Sigmoid colon (tissue), 3 donors: ENCODE measurements at regions not wholly inside any gene's neighbourhood (a gene's known extent, or its start where the extent isn't known, plus 50 kb on each side); places are given as distances from the start of the nearest gene placed in this dataset.

Source experiments
- POLR2A ChIP-seq, 2 donors: fragments of 450-650 bp; IDR thresholded peaks; one replicate each; pipeline ENCODE4 v1.6.1; 2016; ENCODE audit warnings: antibody characterized with exemption in 2 of 2, mild to moderate bottlenecking in 2 of 2, moderate library complexity in 2 of 2
- TF ChIP-seq, protein P1 (sequence below), 4 experiments: fragments of 450-650 bp in 3 of 4; fragments of 200-600 bp in 1 of 4; IDR thresholded peaks; one replicate each; pipeline ENCODE4 v1.5.1; 2016 to 2019; ENCODE audit warnings: antibody characterized with exemption in 4 of 4, mild to moderate bottlenecking in 3 of 4, moderate library complexity in 2 of 4

DNA sequence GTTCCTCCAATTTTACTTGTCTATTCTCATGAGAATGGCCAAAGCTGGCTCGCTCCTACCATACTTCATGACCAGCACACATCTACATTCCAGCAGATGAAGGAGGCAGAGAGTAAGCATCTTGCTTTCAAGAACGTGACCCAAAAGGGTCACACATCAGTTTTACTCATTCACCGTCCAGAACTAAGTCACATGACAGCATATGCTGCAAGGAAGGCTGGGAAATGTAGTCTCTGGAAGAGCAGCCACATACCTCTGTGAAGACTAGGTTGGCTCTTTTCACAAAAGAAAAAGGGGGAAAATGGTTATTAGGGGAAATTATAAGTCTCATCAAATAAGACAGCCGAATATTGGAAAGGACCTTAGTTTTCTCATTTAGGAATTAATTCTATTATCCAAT is 835.3 kb downstream of the EPHA4 start:
- no peak for TF ChIP-seq POLR2A (IDR thresholded peaks at IDR 0.05)
- TF ChIP-seq, protein P1, sequence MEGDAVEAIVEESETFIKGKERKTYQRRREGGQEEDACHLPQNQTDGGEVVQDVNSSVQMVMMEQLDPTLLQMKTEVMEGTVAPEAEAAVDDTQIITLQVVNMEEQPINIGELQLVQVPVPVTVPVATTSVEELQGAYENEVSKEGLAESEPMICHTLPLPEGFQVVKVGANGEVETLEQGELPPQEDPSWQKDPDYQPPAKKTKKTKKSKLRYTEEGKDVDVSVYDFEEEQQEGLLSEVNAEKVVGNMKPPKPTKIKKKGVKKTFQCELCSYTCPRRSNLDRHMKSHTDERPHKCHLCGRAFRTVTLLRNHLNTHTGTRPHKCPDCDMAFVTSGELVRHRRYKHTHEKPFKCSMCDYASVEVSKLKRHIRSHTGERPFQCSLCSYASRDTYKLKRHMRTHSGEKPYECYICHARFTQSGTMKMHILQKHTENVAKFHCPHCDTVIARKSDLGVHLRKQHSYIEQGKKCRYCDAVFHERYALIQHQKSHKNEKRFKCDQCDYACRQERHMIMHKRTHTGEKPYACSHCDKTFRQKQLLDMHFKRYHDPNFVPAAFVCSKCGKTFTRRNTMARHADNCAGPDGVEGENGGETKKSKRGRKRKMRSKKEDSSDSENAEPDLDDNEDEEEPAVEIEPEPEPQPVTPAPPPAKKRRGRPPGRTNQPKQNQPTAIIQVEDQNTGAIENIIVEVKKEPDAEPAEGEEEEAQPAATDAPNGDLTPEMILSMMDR (IDR thresholded peaks at IDR 0.05) = no peak
